ENCODE measurements at regions not wholly inside any gene's neighbourhood (a gene's known extent, or its start where the extent isn't known, plus 50 kb on each side); places are given as distances from the start of the nearest gene placed in this dataset.

GRCh38 chr14:77988970-77989369 lies 181.2 kb upstream of the NRXN3 start:
- TF ChIP-seq, protein P1, sequence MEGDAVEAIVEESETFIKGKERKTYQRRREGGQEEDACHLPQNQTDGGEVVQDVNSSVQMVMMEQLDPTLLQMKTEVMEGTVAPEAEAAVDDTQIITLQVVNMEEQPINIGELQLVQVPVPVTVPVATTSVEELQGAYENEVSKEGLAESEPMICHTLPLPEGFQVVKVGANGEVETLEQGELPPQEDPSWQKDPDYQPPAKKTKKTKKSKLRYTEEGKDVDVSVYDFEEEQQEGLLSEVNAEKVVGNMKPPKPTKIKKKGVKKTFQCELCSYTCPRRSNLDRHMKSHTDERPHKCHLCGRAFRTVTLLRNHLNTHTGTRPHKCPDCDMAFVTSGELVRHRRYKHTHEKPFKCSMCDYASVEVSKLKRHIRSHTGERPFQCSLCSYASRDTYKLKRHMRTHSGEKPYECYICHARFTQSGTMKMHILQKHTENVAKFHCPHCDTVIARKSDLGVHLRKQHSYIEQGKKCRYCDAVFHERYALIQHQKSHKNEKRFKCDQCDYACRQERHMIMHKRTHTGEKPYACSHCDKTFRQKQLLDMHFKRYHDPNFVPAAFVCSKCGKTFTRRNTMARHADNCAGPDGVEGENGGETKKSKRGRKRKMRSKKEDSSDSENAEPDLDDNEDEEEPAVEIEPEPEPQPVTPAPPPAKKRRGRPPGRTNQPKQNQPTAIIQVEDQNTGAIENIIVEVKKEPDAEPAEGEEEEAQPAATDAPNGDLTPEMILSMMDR (conservative IDR thresholded peaks at IDR 0.05; ENCODE audit: low read length): no peak
- no peak for TF ChIP-seq EZH2phosphoT487 (IDR thresholded peaks at IDR 0.05; ENCODE audit: borderline replicate concordance, low read depth, low read length)
